Testis (tissue), 2 donors: ENCODE measurements at regions not wholly inside any gene's neighbourhood (a gene's known extent, or its start where the extent isn't known, plus 50 kb on each side); places are given as distances from the start of the nearest gene placed in this dataset.

Source experiments
- DNase-seq: peaks from one replicate; pipeline ENCODE4 v3.0.0-alpha.2; 2019
- H3K27ac ChIP-seq, 2 donors: fragments of 200-600 bp; sonication (generic); one replicate each; pipeline ENCODE4 v1.5.1; 2019
- H3K27me3 ChIP-seq: fragments of 200-600 bp; sonication (generic); one replicate; pipeline ENCODE4 v1.5.1; 2019
- H3K36me3 ChIP-seq: fragments of 200-600 bp; sonication (generic); one replicate; pipeline ENCODE4 v1.5.1; 2017; ENCODE audit warnings: low read depth; ENCODE audit errors: missing control alignments
- H3K4me1 ChIP-seq: fragments of 200-600 bp; sonication (generic); one replicate; pipeline ENCODE4 v1.5.1; 2019
- H3K4me3 ChIP-seq, 2 donors: fragments of 200-600 bp; sonication (generic); one replicate each; pipeline ENCODE4 v1.5.1; 2017 to 2019
- H3K9me3 ChIP-seq: fragments of 200-600 bp; sonication (generic); one replicate; pipeline ENCODE4 v1.5.1; 2017
- POLR2A ChIP-seq: fragments of 450-650 bp; IDR thresholded peaks from one replicate; pipeline ENCODE4 v1.6.1; 2017; ENCODE audit warnings: antibody characterized with exemption, mild to moderate bottlenecking, moderate library complexity
- WGBS, 2 donors: methylation state at CpG; one replicate each; pipeline ENCODE4 v1.1.5; 2018; 5-methylcytosine and 5-hydroxymethylcytosine counted together
- intact Hi-C: fragments of 100-400 bp; cut with DNase I; formaldehyde crosslinking; loops from one replicate; pipeline ENCODE4 v1.15.1; 2023; ENCODE audit warnings: low total_unique reads
- TF ChIP-seq, protein P1 (sequence below), 3 experiments: fragments of 450-650 bp in 2 of 3; fragments of 200-600 bp in 1 of 3; sonication (generic) in 1 of 3; IDR thresholded peaks; one replicate each; pipeline ENCODE4 v1.5.1; 2016 to 2019; ENCODE audit warnings: antibody characterized with exemption in 3 of 3, mild to moderate bottlenecking in 2 of 3, moderate library complexity in 1 of 3

DNA sequence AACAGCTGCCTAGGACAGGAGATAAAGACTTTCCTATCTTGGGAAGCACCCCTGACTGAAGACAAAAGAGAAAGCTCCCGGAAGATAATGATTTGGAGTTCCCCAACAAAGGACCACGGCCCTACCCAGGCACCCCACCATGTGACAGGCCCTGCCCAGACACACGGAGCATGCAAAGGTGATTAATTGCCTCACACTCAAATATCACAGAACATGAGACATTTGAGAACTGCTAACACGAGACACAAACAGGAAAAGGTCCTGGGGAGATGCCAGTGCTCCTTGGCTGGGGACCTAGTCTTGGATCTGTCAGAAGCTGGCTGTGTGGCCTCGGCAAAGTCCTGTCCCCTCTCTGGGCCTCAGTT is 82.5 kb upstream of the PTPN1 start:
- Histone ChIP-seq H3K27ac (no peak overlapping the region), H3K9me3 (no peaks in the 10 kb centered on the region), H3K27me3 (no peaks in the 10 kb centered on the region), H3K4me1 (peaks cover 6% of the 10 kb centered on the region), H3K4me3 (no peak overlapping the region), H3K36me3 (no peaks in the 10 kb centered on the region)
- no peak for TF ChIP-seq POLR2A
- TF ChIP-seq, protein P1, sequence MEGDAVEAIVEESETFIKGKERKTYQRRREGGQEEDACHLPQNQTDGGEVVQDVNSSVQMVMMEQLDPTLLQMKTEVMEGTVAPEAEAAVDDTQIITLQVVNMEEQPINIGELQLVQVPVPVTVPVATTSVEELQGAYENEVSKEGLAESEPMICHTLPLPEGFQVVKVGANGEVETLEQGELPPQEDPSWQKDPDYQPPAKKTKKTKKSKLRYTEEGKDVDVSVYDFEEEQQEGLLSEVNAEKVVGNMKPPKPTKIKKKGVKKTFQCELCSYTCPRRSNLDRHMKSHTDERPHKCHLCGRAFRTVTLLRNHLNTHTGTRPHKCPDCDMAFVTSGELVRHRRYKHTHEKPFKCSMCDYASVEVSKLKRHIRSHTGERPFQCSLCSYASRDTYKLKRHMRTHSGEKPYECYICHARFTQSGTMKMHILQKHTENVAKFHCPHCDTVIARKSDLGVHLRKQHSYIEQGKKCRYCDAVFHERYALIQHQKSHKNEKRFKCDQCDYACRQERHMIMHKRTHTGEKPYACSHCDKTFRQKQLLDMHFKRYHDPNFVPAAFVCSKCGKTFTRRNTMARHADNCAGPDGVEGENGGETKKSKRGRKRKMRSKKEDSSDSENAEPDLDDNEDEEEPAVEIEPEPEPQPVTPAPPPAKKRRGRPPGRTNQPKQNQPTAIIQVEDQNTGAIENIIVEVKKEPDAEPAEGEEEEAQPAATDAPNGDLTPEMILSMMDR (IDR thresholded peaks at IDR 0.05) = no peak
- WGBS, 2 donors = 24 to 45% methylated on average over 5 of the region's 5 CpGs
- intact Hi-C loops = no loop called here
- DNase-seq = peak; percentile 36

DNA sequence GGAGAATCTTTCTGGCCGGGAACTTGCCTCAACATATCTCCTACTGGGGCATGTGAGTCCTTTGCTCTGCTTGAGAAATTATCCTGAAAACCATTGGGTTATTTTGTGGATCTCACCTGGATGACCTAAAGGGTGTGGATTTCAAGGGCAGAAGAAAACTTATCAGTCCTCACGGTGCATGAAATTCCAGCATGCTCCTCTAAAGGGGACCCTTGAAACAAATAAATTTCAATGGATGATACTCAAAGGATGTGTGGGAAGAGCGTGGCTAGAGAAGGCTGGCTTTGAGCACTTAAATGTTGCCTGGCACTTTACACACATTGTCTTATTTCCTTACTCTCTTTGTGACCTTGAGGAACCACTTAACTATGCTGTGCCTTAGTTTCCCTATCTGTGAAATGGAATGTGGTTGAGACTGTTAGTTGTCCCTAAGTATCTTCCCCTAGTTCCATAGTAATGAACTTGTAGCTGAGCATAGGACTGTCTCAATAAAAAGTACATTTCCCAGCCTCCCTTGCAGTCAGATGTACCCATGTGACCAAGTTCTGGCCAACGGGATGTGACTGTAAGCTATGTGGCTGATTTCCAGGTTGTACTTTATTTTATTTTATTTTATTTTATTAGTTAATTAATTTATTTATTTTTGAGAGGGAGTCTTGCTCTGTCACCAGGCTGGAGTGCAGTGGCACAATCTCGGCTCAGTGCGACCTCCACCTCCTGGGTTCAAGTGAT is 81.9 kb upstream of the PTPN1 start:
- Histone ChIP-seq H3K36me3 (no peaks in the 10 kb centered on the region), H3K27ac (no peak overlapping the region), H3K9me3 (no peaks in the 10 kb centered on the region), H3K4me1 (peaks cover 6% of the 10 kb centered on the region), H3K4me3 (no peak overlapping the region), H3K27me3 (no peaks in the 10 kb centered on the region)
- no peak for TF ChIP-seq POLR2A
- TF ChIP-seq, protein P1 (IDR thresholded peaks at IDR 0.05) = no peak
- intact Hi-C loops = no loop called here
- DNase-seq = no peak
- WGBS, 2 donors = 86 to 89% methylated on average over 5 to 6 of the region's 6 CpGs

DNA sequence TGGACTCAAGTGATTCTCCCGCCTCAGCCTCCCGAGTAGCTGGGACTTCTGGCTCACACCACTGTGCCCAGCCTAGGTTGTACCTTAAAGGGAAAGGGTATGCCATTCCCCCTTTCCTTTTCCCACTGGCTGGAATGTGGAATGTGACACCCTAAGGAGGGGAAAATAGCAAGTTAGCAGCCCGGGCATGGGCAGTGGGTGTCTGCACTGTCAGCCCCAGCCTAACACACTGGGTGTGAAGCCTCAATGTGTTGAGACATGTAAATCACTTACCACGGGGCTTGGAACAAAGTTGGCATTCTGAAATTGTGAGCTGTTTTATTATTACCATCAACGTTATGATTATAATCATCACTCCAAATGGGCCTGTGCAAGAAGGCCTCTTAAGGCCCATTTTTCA is 80.8 kb upstream of the PTPN1 start:
- H3K36me3 ChIP-seq = no peaks in the 10 kb centered on the region
- H3K4me1 ChIP-seq = peaks cover 6% of the 10 kb centered on the region
- DNase-seq = no peak
- intact Hi-C loops = no loop called here
- H3K27me3 ChIP-seq = no peaks in the 10 kb centered on the region
- no peak overlapping the region for H3K4me3 ChIP-seq
- no peaks in the 10 kb centered on the region for H3K9me3 ChIP-seq
- 84 to 88% methylated on average over 5 of the region's 5 CpGs for WGBS, 2 donors
- TF ChIP-seq, protein P1 (IDR thresholded peaks at IDR 0.05) = no peak
- TF ChIP-seq POLR2A = no peak
- H3K27ac ChIP-seq = no peak overlapping the region

DNA sequence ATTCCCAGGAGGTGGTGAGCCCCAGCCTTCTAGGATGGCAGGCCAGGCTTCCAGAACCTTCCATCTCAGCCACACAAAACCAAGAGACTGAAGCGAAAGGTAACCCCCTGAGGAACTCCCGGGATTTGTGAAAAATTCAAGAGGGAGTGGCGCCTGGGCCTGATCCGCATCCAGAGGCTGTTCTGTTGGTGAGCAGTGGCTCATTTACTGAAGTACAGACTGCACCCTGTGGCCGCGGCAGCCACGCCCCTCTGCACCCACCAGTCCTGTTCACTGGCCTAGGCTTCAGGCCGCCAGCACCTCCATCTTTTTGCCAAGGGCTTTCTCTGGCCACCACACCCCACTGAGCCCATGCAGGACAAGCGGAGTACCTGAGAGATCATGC is 79.1 kb upstream of the PTPN1 start:
- no peak overlapping the region for H3K4me3 ChIP-seq
- H3K4me1 ChIP-seq = peaks cover 6% of the 10 kb centered on the region
- H3K27me3 ChIP-seq = no peaks in the 10 kb centered on the region
- no peak overlapping the region for H3K27ac ChIP-seq
- H3K36me3 ChIP-seq = no peaks in the 10 kb centered on the region
- WGBS, 2 donors = 70 to 95% methylated on average over 9 of the region's 9 CpGs
- no peaks in the 10 kb centered on the region for H3K9me3 ChIP-seq
- no peak for TF ChIP-seq POLR2A
- TF ChIP-seq, protein P1 (IDR thresholded peaks at IDR 0.05) = no peak
- no peak for DNase-seq
- intact Hi-C loops = no loop called here
